DMS53 treated with DMSO at 0.1 percent for 48 hours (cell line): ENCODE measurements at regions not wholly inside any gene's neighbourhood (a gene's known extent, or its start where the extent isn't known, plus 50 kb on each side); places are given as distances from the start of the nearest gene placed in this dataset.
A peak's percentile ranks its signal among the peaks of the same experiment; 100 is the strongest.

Experiments used
- DNase-seq: peaks from one replicate; lab custom pipeline; 2025; ENCODE audit not compliant: unreplicated experiment; lab: John Stamatoyannopoulos, UW

GRCh38 chr12:39127401-39127800 is 222.0 kb upstream of the CPNE8 start:
- peak; percentile 9 for DNase-seq

DNA sequence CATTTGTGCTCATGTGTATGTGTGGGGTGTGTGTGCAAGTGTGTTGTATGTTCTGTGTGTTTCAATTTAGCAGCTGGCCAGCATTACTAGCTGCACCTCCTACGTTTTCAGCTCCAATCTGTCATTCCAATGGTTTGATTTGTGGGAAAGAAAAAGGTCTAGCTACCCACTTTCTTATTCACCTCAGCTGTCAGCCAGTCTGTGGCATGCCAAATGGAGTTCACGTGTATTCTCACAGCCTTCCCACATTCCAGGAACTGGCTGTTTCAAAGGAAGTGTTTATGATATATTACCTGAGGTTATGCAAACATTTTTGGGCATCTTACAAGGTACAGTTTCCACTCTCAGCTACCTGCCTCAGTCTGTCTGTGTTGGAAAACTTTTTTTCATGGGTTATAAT is 220.2 kb upstream of the CPNE8 start:
- no peak for DNase-seq

DNA sequence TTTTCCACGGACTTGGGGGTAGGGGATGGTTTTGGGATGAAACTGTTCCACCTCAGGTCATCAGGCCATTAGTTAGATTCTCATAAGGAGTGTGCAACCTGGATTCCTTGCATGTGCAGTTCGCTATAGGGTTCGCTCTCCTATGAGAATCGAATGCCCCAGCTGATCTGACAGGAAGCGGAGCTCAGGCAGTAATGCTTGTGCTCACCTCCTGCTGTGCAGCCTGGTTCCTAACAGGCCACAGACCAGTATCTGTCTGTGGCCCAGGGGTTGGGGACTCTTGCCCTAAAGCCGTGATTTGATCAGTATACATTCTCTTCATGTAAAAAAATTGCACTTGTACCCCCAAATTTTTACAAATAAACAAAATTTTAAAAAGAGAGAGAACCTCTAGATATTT is 219.4 kb upstream of the CPNE8 start:
- no peak for DNase-seq

- DNase-seq = no peak
Observed at GRCh38 chr12:39123580-39124253, 218.3 kb upstream of the CPNE8 start.

DNA sequence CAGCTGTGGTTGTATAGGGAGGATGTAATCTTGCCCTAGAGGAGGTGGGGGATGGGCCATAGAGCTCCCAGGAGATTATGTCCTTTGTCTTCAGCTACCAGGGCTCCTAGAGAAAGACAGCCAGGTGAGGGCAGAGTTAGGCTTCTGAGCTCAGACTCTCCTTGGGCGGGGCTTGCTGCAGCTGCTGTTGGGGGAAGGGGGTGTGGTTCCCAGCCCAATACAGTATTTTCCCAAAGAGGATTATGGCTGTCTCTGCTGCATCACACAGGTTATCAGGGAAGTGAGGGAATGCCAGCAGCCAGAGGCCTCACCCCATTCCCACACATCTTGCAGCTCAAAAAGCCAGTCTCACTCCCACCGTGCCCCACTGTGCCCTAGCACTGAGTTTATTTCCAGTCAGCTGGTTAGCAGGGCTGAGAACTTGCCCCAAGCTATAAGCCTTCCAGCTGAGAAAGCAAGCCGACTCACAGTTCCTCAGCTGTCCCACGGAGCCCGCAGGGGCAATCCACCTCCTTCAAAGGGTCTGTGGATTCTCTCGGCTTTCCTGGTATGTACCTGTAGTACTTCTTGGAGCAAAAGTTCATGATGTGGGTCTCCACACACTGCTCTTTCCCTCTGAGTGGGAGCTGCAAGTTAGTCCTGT is 217.3 kb upstream of the CPNE8 start:
- DNase-seq = no peak

DNA sequence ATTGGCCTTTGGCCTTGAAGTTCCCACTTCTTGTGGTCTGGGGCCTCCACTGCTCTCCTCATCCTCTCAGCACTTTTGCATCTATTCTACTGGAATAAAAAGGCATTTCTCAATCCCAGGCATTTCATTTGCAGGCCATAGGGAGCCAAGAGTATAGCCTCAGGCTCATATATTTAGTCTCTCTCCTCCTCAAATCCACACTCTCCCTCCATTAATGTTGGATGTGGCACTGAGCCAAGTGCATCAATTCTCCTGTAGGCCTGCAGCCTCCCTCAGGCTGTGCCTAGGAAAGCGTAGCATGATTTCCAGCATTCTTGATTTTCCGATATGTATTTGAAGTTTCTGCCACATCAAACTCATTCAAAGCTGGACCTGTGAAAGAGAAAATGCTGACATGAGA is 211.5 kb upstream of the CPNE8 start:
- no peak for DNase-seq

DNA sequence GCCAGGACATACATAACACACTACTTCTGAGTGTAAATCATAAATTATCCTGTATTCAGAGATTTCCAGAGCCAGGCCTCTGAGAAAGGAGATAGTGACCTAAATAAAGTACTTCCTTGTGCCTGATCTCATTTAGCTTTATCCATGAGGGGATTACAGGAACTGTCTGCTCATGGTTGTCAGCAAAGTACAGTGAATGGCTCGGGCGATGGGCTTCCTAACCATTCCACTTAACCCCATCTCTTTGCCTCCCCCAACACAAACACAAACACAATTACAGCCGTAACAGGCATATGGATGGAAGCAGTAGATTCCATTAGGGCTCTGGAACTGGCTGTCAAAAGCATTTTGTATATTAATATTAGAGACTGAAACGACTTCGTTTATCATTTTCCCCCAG is 206.7 kb upstream of the CPNE8 start:
- DNase-seq = no peak

GRCh38 chr12:39105111-39105510 is 199.7 kb upstream of the CPNE8 start:
- no peak for DNase-seq

DNA sequence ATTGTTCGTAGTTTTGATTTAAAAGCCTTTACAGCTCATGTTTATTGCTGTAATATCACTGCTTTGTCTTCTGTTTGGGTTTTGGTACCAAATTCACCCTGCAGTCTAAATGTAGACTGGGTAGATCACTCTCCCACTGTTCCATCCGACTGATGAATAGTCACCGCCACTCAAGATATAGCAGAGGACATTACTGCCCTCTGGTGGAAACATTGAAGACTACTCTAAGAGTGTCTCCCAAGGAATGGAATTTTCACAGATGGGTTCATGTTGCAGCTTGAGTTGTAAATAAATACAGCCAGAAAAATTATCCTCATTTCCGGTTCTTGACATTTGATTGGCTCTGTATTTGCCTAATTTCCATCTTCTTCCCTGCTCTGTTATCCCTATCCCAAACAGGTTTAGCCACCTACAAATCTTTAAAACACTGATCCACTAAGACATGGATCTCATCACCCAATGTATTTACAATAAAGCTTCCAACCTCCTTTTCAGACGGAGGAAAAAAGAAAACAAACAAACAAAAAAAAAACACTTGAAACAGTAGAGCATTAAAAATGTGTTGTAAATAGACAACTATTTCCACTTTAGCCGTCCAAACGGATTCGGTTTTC is 198.3 kb upstream of the CPNE8 start:
- DNase-seq = peak; percentile 88

GRCh38 chr12:39102474-39103209 is 197.3 kb upstream of the CPNE8 start:
- DNase-seq = no peak

DNA sequence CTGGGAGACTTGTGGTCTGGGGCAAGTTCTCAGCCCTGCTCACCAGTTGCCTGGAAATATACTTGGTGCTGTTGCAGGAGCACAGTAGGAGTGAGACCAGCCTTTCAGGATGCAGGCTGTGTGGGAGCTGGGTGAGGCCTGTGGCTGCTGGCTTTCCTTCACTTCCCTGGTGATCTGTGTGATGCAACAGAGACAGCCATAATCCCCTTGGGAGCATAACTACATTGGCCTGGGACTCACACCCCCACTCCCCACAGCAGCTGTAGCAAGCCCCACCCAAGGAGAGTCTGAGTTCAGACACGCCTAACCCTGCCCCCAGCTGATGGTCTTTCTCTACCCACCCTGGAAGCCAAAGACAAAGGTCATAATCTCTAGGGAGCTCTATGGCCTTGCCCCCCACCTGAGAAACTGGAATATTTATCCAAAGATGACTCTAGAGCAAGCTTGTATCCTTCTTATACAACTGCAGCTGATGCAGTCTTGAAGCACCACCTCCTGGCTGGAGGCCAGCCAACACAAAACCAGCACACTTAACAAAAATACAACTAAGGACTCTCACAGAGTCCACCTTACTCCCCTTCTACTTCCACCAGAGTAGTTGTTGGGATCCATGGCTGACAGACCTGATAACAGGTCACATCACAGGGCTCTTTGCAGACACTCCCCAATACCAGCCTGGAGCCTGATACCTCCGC is 190.4 kb upstream of the CPNE8 start:
- DNase-seq = no peak

- no peak for DNase-seq
Observed at GRCh38 chr12:39081910-39082309, 176.5 kb upstream of the CPNE8 start.

DNA sequence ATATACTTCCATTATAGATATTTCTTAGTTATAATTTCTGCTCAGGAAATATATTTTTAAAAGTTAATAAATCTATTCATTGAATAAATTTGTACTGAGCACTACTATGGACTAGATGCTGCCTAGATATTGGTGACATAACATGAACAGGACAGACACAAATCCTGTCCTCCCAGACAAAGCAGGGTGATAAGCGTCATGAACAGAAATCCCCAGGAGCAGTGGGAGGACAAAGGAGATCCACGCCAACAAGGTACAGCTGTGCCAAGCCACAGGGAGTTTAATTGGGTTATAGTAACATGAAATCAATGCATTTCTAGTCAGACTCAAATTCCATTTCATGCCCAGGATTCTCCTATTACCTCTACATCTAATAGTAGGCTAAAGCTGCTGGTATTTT is 171.8 kb upstream of the CPNE8 start:
- no peak for DNase-seq

- peak; percentile 52 for DNase-seq
Observed at GRCh38 chr12:39074063-39074462, 168.7 kb upstream of the CPNE8 start.

GRCh38 chr12:39072658-39073057 is 167.3 kb upstream of the CPNE8 start:
- DNase-seq = no peak

DNA sequence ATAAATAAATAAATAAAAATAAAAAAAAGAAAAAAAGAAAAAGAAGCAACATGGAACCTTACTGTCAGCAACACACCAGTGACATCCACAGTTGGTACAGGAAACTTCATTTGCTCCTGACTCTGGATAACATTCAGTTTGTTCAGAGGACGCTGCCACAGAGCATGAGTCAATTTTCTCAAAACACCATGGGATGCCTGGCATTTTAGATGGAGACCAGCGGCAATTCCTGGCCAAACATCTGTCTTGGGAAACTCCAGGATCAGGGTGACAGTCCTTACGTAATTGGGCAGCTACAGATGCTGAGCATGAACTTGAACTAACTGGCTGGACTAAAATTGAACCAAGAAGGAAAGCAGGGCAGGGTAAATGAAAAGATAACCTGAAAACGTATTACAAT is 166.2 kb upstream of the CPNE8 start:
- DNase-seq = no peak

DNA sequence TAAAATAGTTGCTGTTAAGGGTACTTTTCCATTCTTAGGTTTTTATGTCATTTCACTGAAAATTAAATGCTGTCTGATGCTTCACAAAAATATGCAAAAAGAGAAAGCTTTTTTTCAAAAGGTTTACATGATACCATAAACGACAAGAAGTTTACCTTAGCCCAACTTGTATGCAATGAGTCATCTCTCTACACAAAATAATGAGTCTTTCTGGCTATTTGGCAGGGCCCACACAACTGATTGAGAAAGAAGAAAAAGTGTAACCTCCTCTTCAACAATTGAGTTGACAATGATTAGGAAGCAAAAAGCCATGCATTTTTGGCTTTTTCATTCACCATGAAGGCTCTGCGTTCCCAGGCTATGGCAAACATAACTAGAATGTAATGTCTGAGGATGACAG is 165.4 kb upstream of the CPNE8 start:
- DNase-seq = peak; percentile 56

GRCh38 chr12:39065455-39065854 is 160.1 kb upstream of the CPNE8 start:
- no peak for DNase-seq

DNA sequence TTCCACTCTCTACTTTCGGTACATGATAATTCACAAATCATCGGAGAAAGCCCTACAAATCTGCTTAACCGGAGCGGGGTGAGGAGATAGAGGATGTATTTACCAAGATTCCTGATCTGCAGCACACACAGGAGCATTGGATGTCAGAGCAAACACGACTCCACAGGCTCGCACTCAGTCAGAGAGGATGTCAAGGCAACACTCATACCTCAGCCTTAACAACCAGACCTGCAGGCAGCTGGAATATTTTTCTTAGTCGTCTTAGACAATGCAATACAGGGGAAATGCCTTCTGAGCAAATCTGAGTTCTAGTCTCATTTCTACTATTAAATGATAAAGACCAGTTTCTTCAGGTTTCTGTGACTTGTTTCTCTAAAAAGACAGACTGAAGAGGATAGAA is 159.3 kb upstream of the CPNE8 start:
- peak; percentile 66 for DNase-seq

- no peak for DNase-seq
Observed at GRCh38 chr12:39062266-39062996, 157.0 kb upstream of the CPNE8 start.

GRCh38 chr12:39061576-39061975 is 156.2 kb upstream of the CPNE8 start:
- no peak for DNase-seq
